ENCODE measurements at regions not wholly inside any gene's neighbourhood (a gene's known extent, or its start where the extent isn't known, plus 50 kb on each side); places are given as distances from the start of the nearest gene placed in this dataset.

DNA sequence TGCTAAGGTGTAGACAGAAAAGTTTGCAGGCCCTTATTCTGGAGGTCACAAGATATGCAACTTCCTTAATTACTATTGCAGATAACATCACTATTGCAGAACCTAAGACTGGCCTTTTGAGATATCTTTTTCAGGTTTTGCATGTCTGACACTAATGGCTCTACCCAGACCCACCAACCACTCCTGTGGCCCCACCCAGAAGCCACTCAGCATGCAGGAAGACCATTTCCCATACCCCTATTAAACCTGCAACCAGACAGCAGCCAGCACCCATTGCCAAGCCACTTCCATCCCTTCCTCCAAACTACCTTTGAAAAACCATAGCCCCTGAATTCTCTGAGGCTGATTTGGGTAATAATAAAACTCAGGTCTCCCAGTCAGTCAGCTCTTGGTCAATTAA, 297.6 kb downstream of the SLITRK6 start:
- no peak for TF ChIP-seq EP300 (IDR thresholded peaks at IDR 0.05)
- TF ChIP-seq POLR2AphosphoS5 (IDR thresholded peaks at IDR 0.05): no peak
- TF ChIP-seq POLR2A (IDR thresholded peaks at IDR 0.05): no peak
- TF ChIP-seq, protein P1, sequence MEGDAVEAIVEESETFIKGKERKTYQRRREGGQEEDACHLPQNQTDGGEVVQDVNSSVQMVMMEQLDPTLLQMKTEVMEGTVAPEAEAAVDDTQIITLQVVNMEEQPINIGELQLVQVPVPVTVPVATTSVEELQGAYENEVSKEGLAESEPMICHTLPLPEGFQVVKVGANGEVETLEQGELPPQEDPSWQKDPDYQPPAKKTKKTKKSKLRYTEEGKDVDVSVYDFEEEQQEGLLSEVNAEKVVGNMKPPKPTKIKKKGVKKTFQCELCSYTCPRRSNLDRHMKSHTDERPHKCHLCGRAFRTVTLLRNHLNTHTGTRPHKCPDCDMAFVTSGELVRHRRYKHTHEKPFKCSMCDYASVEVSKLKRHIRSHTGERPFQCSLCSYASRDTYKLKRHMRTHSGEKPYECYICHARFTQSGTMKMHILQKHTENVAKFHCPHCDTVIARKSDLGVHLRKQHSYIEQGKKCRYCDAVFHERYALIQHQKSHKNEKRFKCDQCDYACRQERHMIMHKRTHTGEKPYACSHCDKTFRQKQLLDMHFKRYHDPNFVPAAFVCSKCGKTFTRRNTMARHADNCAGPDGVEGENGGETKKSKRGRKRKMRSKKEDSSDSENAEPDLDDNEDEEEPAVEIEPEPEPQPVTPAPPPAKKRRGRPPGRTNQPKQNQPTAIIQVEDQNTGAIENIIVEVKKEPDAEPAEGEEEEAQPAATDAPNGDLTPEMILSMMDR (IDR thresholded peaks at IDR 0.05): no peak
- Histone ChIP-seq H3K4me1 (no peaks in the 10 kb centered on the region), H3K36me3 (no peaks in the 10 kb centered on the region), H3K4me3 (no peak overlapping the region), H3K27me3 (no peaks in the 10 kb centered on the region), H3K9me3 (no peaks in the 10 kb centered on the region), H3K27ac (no peak overlapping the region)
- no peak for ATAC-seq

DNA sequence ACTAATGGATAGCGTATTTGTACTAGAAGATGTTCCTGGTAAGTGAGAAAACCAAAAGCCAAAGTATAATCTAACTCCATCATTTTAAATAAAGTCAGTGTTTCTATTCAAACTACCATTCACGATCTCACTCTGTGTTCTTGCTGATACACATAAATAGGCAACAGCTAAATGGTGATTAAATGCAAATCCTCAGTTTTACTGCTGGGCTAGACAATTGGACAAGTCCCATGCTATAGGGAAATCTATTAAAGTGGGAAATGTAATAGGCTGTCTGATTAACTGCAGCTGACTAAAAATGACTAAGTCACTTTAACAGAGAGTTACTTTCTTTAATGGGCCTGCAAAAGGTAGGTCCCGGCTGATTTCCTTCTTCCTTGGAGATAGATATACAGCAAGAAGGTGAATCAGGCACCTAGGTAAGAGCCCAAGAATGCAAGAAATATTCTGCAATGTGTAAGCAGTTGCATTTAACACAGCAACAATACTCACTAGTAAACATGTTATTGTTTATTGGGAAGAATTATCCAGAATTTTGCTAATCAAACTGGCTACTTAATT, 298.4 kb downstream of the SLITRK6 start:
- TF ChIP-seq EP300 (IDR thresholded peaks at IDR 0.05) (no peak), POLR2AphosphoS5 (IDR thresholded peaks at IDR 0.05) (no peak), POLR2A (IDR thresholded peaks at IDR 0.05) (no peak)
- TF ChIP-seq, protein P1 (IDR thresholded peaks at IDR 0.05): no peak
- Histone ChIP-seq H3K9me3 (no peaks in the 10 kb centered on the region), H3K4me3 (no peak overlapping the region), H3K27ac (no peak overlapping the region), H3K27me3 (no peaks in the 10 kb centered on the region), H3K4me1 (no peaks in the 10 kb centered on the region), H3K36me3 (no peaks in the 10 kb centered on the region)
- no peak for ATAC-seq
- WGBS, 2 donors (ENCODE audit: low coverage in 1 of 2): 50 to 62% methylated on average over 3 of the region's 3 CpGs

DNA sequence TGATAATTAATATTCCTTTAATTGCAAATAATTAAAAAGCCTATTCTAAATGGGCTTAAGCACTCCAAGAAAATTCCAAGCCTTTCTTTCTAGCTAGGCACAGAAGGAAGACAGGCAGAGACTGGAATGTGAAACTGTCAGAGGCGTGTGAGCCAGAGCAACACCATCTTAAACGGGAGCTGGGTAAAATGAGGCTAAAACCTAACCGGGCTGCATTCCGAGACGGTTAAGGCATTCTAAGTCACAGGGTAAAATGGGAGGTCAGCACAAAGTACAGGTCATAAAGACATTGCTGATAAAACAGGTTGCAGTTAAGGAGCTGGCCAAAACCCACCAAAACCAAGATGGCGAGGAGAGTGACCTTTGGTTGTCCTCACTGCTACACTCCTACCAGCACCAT, 300.4 kb downstream of the SLITRK6 start:
- no peaks in the 10 kb centered on the region for H3K27me3 ChIP-seq
- H3K36me3 ChIP-seq: no peaks in the 10 kb centered on the region
- 84 to 97% methylated on average over 5 to 6 of the region's 6 CpGs for WGBS, 2 donors (ENCODE audit: low coverage in 1 of 2)
- H3K9me3 ChIP-seq: peaks cover 0 to 4% (median 0%) of the 10 kb centered on the region in 3 donors
- no peak overlapping the region for H3K4me3 ChIP-seq
- H3K4me1 ChIP-seq: no peaks in the 10 kb centered on the region
- H3K27ac ChIP-seq: no peak overlapping the region
- ATAC-seq: no peak
- no peak for TF ChIP-seq POLR2AphosphoS5 (IDR thresholded peaks at IDR 0.05)
- TF ChIP-seq, protein P1 (IDR thresholded peaks at IDR 0.05): no peak
- TF ChIP-seq POLR2A (IDR thresholded peaks at IDR 0.05): no peak
- TF ChIP-seq EP300 (IDR thresholded peaks at IDR 0.05): no peak

DNA sequence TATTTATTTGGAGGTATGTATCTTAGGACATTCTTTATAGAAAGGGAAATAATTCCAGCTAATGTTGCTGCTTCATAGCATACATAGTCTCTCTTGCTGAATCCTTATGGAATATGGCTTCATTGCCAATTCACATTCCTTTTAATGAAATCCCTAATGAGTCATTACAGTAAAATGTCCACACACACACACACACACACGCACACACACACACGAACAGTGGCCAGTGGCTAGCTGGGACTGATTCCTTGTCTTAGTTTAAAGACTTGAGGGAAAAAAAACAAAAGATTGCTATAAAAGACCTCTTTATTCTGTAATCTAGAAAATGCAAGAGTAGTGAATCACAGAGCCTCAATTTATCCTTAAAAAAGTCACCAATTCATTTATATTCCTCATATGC, 301.6 kb downstream of the SLITRK6 start:
- Histone ChIP-seq H3K4me1 (no peaks in the 10 kb centered on the region), H3K27me3 (no peaks in the 10 kb centered on the region), H3K4me3 (no peak overlapping the region), H3K36me3 (no peaks in the 10 kb centered on the region), H3K9me3 (peaks cover 0 to 4% (median 0%) of the 10 kb centered on the region in 3 donors), H3K27ac (no peak overlapping the region)
- ATAC-seq: no peak
- TF ChIP-seq EP300 (IDR thresholded peaks at IDR 0.05) (no peak), POLR2A (IDR thresholded peaks at IDR 0.05) (no peak), POLR2AphosphoS5 (IDR thresholded peaks at IDR 0.05) (no peak)
- 26 to 37% methylated on average over 2 of the region's 2 CpGs for WGBS, 2 donors (ENCODE audit: low coverage in 1 of 2)

DNA sequence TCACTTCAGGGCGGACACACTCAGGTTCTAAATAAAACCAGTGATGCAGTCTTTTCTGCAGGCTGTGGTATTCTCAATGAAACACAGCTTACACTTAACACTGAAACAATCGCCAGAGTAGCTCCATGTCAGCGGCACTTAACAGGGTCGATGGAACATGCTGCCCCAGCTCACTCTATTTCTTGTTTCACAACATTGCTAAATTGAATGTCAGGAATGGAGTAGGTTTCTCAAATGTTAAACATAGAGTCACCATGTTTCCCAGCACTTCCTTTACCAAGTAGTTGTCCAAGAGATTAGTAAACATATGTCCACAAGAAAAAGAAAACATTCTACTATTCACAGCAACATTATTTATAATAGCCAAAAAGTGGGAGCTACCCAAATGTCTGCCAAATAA, 306.9 kb downstream of the SLITRK6 start:
- Histone ChIP-seq H3K27ac (no peak overlapping the region), H3K36me3 (no peaks in the 10 kb centered on the region), H3K9me3 (peaks cover 0 to 4% (median 0%) of the 10 kb centered on the region in 3 donors), H3K4me1 (no peaks in the 10 kb centered on the region), H3K4me3 (no peak overlapping the region), H3K27me3 (no peaks in the 10 kb centered on the region)
- WGBS, 2 donors (ENCODE audit: low coverage in 1 of 2): 52 to 53% methylated on average over 4 of the region's 4 CpGs
- no peak for ATAC-seq
- TF ChIP-seq EP300 (IDR thresholded peaks at IDR 0.05) (no peak), POLR2AphosphoS5 (IDR thresholded peaks at IDR 0.05) (no peak), POLR2A (IDR thresholded peaks at IDR 0.05) (no peak)
- TF ChIP-seq, protein P1 (IDR thresholded peaks at IDR 0.05): no peak
